ENCODE measurements at regions not wholly inside any gene's neighbourhood (a gene's known extent, or its start where the extent isn't known, plus 50 kb on each side); places are given as distances from the start of the nearest gene placed in this dataset.

DNA sequence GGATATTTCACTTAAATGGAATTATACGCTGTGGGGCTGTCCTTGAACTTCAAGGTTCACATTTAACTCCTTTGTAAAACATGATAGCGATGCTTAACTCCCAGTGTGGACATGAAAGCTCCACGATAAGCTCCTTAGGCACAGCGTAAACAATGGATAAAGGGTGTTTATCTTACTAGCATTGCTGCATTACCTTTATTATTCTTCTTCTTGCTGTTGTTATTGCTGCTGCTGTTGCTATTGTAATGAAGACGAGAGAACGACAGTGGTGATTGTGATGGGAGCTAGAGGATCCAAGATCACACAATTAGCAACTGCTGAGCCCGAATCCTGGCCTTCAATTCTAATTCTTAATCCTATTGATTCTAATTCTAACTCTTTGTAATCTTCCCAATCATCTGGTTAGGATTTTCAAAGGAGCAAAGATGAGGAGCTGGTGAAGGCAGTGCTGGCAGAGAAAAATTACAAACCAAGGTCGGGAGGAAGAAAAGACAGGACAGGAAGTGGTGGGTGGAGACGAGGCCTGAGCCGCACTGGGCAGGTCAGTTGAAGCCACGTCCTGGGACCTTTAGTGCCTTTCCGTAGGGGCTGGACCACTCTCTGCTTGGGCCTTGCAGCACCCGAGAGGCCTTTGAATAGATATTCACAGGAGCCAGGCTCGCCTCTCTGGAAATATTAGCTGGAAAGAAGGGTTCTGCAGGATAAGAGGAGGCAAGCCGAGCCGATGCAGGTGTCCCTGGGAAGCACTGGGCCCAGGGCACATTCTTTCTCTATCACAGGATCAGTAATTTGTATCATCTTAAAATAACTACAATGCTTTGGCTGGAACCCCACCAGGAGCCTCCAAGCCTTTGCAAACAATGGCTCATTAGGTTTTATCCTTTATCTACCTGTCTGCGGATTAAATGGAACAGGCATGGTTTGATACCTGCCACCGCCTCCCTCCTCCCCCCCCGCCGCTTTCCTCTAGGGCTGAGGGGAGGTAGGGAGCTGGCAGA, 571.6 kb downstream of the AJAP1 start:
- BruUV-seq (replicated peaks) = no TSS peak
- no peak overlapping the region for H3K4me2 ChIP-seq (ENCODE audit: low read length)
- H3K27me3 ChIP-seq (ENCODE audit: insufficient read depth, low read length) = no peaks in the 10 kb centered on the region
- peaks cover 0 to 4% of the 10 kb centered on the region in 2 experiments; a peak in 2 of 4 replicates for H3K9me3 ChIP-seq (ENCODE audit: control insufficient read depth in 1 of 2, insufficient read depth in 1 of 2, low read depth in 1 of 2, low read length in 2 of 2)
- H2AFZ ChIP-seq (ENCODE audit: low read depth, low read length, poor library complexity, severe bottlenecking) = no peak overlapping the region
- intact Hi-C loops (cut with micrococcal nuclease) = no loop called here
- no peak overlapping the region for H3K9ac ChIP-seq (ENCODE audit: low read length)
- ChIA-PET POLR2A (no interaction called here), RAD21 (ENCODE audit: low non-redundant PET in 1 of 2, low total read pairs in 2 of 2, uncharacterized antibody in 2 of 2, unreplicated experiment in 2 of 2) (no interaction called here), CTCF (no interaction called here)
- H3K36me3 ChIP-seq (ENCODE audit: control insufficient read depth in 1 of 2, insufficient read depth in 2 of 2, low read length in 2 of 2) = no peaks in the 10 kb centered on the region
- DNase-seq (ENCODE audit: low read depth, low spot score) (no peak), ATAC-seq (no peak)
- no peaks in the 10 kb centered on the region for H3K4me1 ChIP-seq (ENCODE audit: control insufficient read depth in 1 of 2, insufficient read depth in 2 of 2, low read length in 2 of 2)
- H3K27ac ChIP-seq (ENCODE audit: low read depth, low read length) = no peak overlapping the region
- no peak overlapping the region for H3K4me3 ChIP-seq (replicated peaks in 1 of 2; ENCODE audit: low read depth in 1 of 2, low read length in 2 of 2)
- no peaks in the 10 kb centered on the region for H3K9me2 ChIP-seq (ENCODE audit: insufficient read depth)
- H3K79me2 ChIP-seq (ENCODE audit: insufficient read depth, low read length) = no peaks in the 10 kb centered on the region
- no peak for TF ChIP-seq EZH2phosphoT487 (IDR thresholded peaks at IDR 0.05; ENCODE audit: borderline replicate concordance)
- TF ChIP-seq ZBTB33 (IDR thresholded peaks at IDR 0.05; ENCODE audit: extremely low read depth, insufficient replicate concordance, low read length) = no peak
- no peak for TF ChIP-seq CBX3 (IDR thresholded peaks at IDR 0.05; ENCODE audit: low read depth)
- H4K20me1 ChIP-seq (ENCODE audit: insufficient read depth) = no peaks in the 10 kb centered on the region

DNA sequence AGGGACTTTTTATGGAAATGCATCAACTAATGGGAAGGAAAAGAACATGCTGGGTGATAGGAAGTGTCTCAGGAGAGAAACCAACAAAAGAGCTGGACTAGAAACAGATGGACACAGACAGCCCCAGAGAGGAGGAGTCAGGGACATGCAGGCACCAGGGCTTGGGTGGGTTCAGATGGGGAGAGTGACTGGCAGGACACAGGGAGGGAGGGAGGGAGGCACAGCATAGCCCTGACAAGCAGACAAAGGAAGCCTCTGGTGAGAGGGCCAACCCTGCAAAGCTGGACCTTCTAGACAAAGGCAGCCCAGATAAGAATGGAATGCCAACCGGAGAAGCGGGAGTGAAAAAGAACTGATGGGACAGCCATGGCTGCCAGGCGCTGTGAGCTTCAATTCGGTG, 568.8 kb downstream of the AJAP1 start:
- intact Hi-C loops (cut with micrococcal nuclease) = no loop called here
- RAD21 ChIA-PET (ENCODE audit: low non-redundant PET in 1 of 2, low total read pairs in 2 of 2, uncharacterized antibody in 2 of 2, unreplicated experiment in 2 of 2) = no interaction called here
- Histone ChIP-seq H3K4me1 (ENCODE audit: control insufficient read depth in 1 of 2, insufficient read depth in 2 of 2, low read length in 2 of 2) (no peaks in the 10 kb centered on the region), H4K20me1 (ENCODE audit: insufficient read depth) (no peaks in the 10 kb centered on the region), H3K9ac (ENCODE audit: low read length) (no peak overlapping the region), H3K27me3 (ENCODE audit: insufficient read depth, low read length) (no peaks in the 10 kb centered on the region), H3K27ac (ENCODE audit: low read depth, low read length) (no peak overlapping the region), H3K4me3 (replicated peaks in 1 of 2; ENCODE audit: low read depth in 1 of 2, low read length in 2 of 2) (no peak overlapping the region), H3K4me2 (ENCODE audit: low read length) (no peak overlapping the region), H2AFZ (ENCODE audit: low read depth, low read length, poor library complexity, severe bottlenecking) (no peak overlapping the region), H3K36me3 (ENCODE audit: control insufficient read depth in 1 of 2, insufficient read depth in 2 of 2, low read length in 2 of 2) (no peaks in the 10 kb centered on the region), H3K79me2 (ENCODE audit: insufficient read depth, low read length) (no peaks in the 10 kb centered on the region), H3K9me3 (ENCODE audit: control insufficient read depth in 1 of 2, insufficient read depth in 1 of 2, low read depth in 1 of 2, low read length in 2 of 2) (no peaks in the 10 kb centered on the region; a peak in 1 of 4 replicates), H3K9me2 (ENCODE audit: insufficient read depth) (no peaks in the 10 kb centered on the region)
- ATAC-seq = no peak
- BruUV-seq (replicated peaks) = no TSS peak
- CTCF ChIA-PET = no interaction called here
- no peak for DNase-seq (ENCODE audit: low read depth, low spot score)
- POLR2A ChIA-PET = no interaction called here
- TF ChIP-seq FOSL1 (IDR thresholded peaks at IDR 0.05; ENCODE audit: low read depth) (no peak), ZBTB33 (IDR thresholded peaks at IDR 0.05; ENCODE audit: extremely low read depth, insufficient replicate concordance, low read length) (no peak), CTCF (IDR thresholded peaks at IDR 0.05 in 2 of 3, conservative IDR thresholded peaks at IDR 0.05 in 1 of 3; ENCODE audit: borderline replicate concordance in 1 of 3, insufficient read depth in 1 of 3, low read depth in 2 of 3, low read length in 2 of 3) (no peak)
- TF ChIP-seq, protein P1, sequence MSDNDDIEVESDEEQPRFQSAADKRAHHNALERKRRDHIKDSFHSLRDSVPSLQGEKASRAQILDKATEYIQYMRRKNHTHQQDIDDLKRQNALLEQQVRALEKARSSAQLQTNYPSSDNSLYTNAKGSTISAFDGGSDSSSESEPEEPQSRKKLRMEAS (IDR thresholded peaks at IDR 0.05) = no peak

Data from HCT116 (cell line).